IPS-18c (cell line): ENCODE measurements at regions not wholly inside any gene's neighbourhood (a gene's known extent, or its start where the extent isn't known, plus 50 kb on each side); places are given as distances from the start of the nearest gene placed in this dataset.
A peak's percentile ranks its signal among the peaks of the same experiment; 100 is the strongest.
"Not testable (repeated sequence)": the region's sequence is repeated elsewhere in the genome, so short reads cannot be mapped to it uniquely, and the experiment has no call there.

Experiments
- H3K4me3 ChIP-seq: 2 replicates; pipeline ENCODE4 v1.7.0; 2013; ENCODE audit warnings: low read depth, mild to moderate bottlenecking, low read length, moderate library complexity; ENCODE audit not compliant: insufficient read depth
- H3K9me3 ChIP-seq: one replicate; pipeline ENCODE4 v1.6.1; 2013; ENCODE audit warnings: mild to moderate bottlenecking, low read length, moderate library complexity; ENCODE audit not compliant: control insufficient read depth, insufficient read depth

GRCh38 chr6:26278536-26278935 lies 86.5 kb upstream of the BTN3A2 start:
- Histone ChIP-seq H3K9me3 (no peaks in the 10 kb centered on the region), H3K4me3 (no peak overlapping the region)

GRCh38 chr6:26279371-26279770 lies 85.6 kb upstream of the BTN3A2 start:
- H3K4me3 ChIP-seq: not testable (repeated sequence)

GRCh38 chr6:26280407-26280806 lies 84.6 kb upstream of the BTN3A2 start:
- Histone ChIP-seq H3K9me3 (no peaks in the 10 kb centered on the region), H3K4me3 (no peak overlapping the region)

More at GRCh38 chr6:26279371-26279770, 85.6 kb upstream of the BTN3A2 start:
- not testable (repeated sequence) for H3K9me3 ChIP-seq

- Histone ChIP-seq H3K4me3 (peak overlapping the region; percentile 56), H3K9me3 (peaks cover 2% of the 10 kb centered on the region)
Measured at GRCh38 chr6:26284537-26285142, 80.4 kb upstream of the BTN3A2 start.

GRCh38 chr6:26285143-26286134 lies 79.6 kb upstream of the BTN3A2 start:
- H3K4me3 ChIP-seq: peak overlapping the region; percentile 56
- H3K9me3 ChIP-seq: peaks cover 2% of the 10 kb centered on the region

- peaks cover 2% of the 10 kb centered on the region for H3K9me3 ChIP-seq
- peak overlapping the region; percentile 56 for H3K4me3 ChIP-seq
Measured at GRCh38 chr6:26286168-26286877, 78.7 kb upstream of the BTN3A2 start.

- Histone ChIP-seq H3K9me3 (peaks cover 2% of the 10 kb centered on the region), H3K4me3 (no peak overlapping the region)
Measured at GRCh38 chr6:26288155-26288554, 76.8 kb upstream of the BTN3A2 start.

- peaks cover 2% of the 10 kb centered on the region for H3K9me3 ChIP-seq
- H3K4me3 ChIP-seq: no peak overlapping the region
Measured at GRCh38 chr6:26290941-26291340, 74.1 kb upstream of the BTN3A2 start.

GRCh38 chr6:26292709-26293108 lies 72.3 kb upstream of the BTN3A2 start:
- Histone ChIP-seq H3K9me3 (peaks cover 2% of the 10 kb centered on the region), H3K4me3 (no peak overlapping the region)

- H3K4me3 ChIP-seq: no peak overlapping the region
- H3K9me3 ChIP-seq: no peaks in the 10 kb centered on the region
Measured at GRCh38 chr6:26294302-26294701, 70.7 kb upstream of the BTN3A2 start.

- H3K9me3 ChIP-seq: no peaks in the 10 kb centered on the region
- no peak overlapping the region for H3K4me3 ChIP-seq
Measured at GRCh38 chr6:26295691-26296555, 69.1 kb upstream of the BTN3A2 start.

- Histone ChIP-seq H3K4me3 (no peak overlapping the region), H3K9me3 (no peaks in the 10 kb centered on the region)
Measured at GRCh38 chr6:26296556-26296856, 68.5 kb upstream of the BTN3A2 start.

- Histone ChIP-seq H3K9me3 (no peaks in the 10 kb centered on the region), H3K4me3 (no peak overlapping the region)
Measured at GRCh38 chr6:26296857-26297648, 67.9 kb upstream of the BTN3A2 start.

GRCh38 chr6:26299286-26300042 lies 65.5 kb upstream of the BTN3A2 start:
- Histone ChIP-seq H3K9me3 (no peaks in the 10 kb centered on the region), H3K4me3 (peak overlapping the region; percentile 57)

GRCh38 chr6:26300043-26300331 lies 65.0 kb upstream of the BTN3A2 start:
- no peaks in the 10 kb centered on the region for H3K9me3 ChIP-seq
- no peak overlapping the region; the same call in 1 of the 2 replicates for H3K4me3 ChIP-seq

GRCh38 chr6:26300359-26300758 lies 64.6 kb upstream of the BTN3A2 start:
- H3K4me3 ChIP-seq: no peak overlapping the region
- no peaks in the 10 kb centered on the region for H3K9me3 ChIP-seq
